ENCODE measurements at regions not wholly inside any gene's neighbourhood (a gene's known extent, or its start where the extent isn't known, plus 50 kb on each side); places are given as distances from the start of the nearest gene placed in this dataset.

DNA sequence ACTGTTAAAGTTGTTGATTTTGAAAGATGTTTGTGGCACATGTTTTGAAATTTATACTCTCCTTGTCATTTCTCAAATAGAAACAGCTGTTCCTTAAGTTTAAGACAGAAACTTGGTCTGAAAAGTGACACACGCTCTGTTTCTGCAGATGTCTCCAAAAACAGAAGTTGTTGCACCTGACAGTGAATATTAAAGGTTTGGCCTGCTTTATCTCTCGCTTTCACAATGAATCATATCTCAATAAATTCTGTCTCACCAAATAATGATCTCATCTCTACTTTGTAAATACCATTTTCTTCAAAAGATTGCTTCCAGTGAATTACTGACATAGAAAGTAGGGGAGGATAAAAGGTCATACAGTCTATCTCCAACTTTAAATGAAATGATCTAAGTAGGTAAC lies 294.9 kb upstream of the SYT4 start:
- WGBS, result 84% methylated on average over 2 of the region's 2 CpGs
- no peaks in the 10 kb centered on the region for H3K36me3 ChIP-seq (ENCODE audit: control insufficient read depth in 2 of 2, insufficient read depth in 2 of 2, low read length in 1 of 2)
- DNase-seq (ENCODE audit: low read depth in 6 of 9, low spot score in 9 of 9), result no peak
- H3K4me3 ChIP-seq (ENCODE audit: low read length in 2 of 2), result no peak overlapping the region
- no peaks in the 10 kb centered on the region for H3K4me1 ChIP-seq (ENCODE audit: control insufficient read depth in 2 of 2, insufficient read depth in 2 of 2, low read length in 2 of 2)
- no peak overlapping the region for H3K27ac ChIP-seq (ENCODE audit: low read depth in 1 of 2, low read length in 1 of 2)
- no peaks in the 10 kb centered on the region for H3K27me3 ChIP-seq (ENCODE audit: control insufficient read depth in 2 of 2, insufficient read depth in 1 of 2, low read length in 1 of 2)
- no peaks in the 10 kb centered on the region for H3K9me3 ChIP-seq (ENCODE audit: control insufficient read depth in 2 of 2, insufficient read depth in 1 of 2, low read length in 1 of 2)

DNA sequence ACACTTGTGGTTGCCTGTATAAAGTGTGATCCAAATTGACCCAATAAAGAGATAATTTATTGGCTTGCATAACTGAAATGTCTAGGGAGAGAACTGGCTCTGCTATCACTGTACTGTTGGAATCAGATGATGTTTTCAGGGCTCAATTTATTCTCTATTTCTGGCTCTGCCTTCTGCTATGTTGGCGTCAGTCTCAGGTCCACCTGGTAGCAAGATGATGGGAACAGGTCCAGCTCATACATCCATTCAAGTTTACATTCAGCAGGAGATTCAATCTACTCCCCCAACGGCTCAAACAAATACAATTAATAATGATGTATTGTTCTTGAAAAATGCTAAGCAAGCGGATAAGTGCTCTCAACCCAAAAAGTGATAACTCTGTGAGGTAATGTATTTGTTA lies 297.7 kb upstream of the SYT4 start:
- Histone ChIP-seq H3K27me3 (ENCODE audit: control insufficient read depth in 2 of 2, insufficient read depth in 1 of 2, low read length in 1 of 2) (no peaks in the 10 kb centered on the region), H3K27ac (ENCODE audit: low read depth in 1 of 2, low read length in 1 of 2) (no peak overlapping the region), H3K4me3 (ENCODE audit: low read length in 2 of 2) (no peak overlapping the region), H3K4me1 (ENCODE audit: control insufficient read depth in 2 of 2, insufficient read depth in 2 of 2, low read length in 2 of 2) (no peaks in the 10 kb centered on the region), H3K9me3 (ENCODE audit: control insufficient read depth in 2 of 2, insufficient read depth in 1 of 2, low read length in 1 of 2) (no peaks in the 10 kb centered on the region), H3K36me3 (ENCODE audit: control insufficient read depth in 2 of 2, insufficient read depth in 2 of 2, low read length in 1 of 2) (no peaks in the 10 kb centered on the region)
- WGBS, result 95% methylated on average over 3 of the region's 3 CpGs
- DNase-seq (ENCODE audit: low read depth in 6 of 9, low spot score in 9 of 9), result no peak

DNA sequence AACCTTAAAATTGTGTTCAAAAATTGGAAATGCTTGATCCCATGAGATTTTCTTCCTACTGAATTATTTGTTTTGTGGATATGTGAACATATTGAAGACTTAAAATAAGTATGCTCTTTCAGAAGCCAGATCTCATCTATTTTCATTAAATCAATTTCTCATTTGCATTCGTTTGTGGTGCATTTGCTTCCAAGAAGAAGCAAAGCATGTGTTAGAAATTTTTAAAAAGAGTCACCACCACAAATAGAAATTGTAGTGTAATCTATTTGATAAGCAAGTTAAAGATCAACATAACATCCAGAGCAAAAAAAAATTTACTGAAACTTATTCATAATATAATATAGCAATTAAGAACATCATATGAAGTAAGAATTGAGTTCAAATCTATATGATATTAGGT lies 300.9 kb upstream of the SYT4 start:
- no peak overlapping the region for H3K27ac ChIP-seq (ENCODE audit: low read depth in 1 of 2, low read length in 1 of 2)
- H3K9me3 ChIP-seq (ENCODE audit: control insufficient read depth in 2 of 2, insufficient read depth in 1 of 2, low read length in 1 of 2), result no peaks in the 10 kb centered on the region
- no peak overlapping the region for H3K4me3 ChIP-seq (ENCODE audit: low read length in 2 of 2)
- no peaks in the 10 kb centered on the region for H3K36me3 ChIP-seq (ENCODE audit: control insufficient read depth in 2 of 2, insufficient read depth in 2 of 2, low read length in 1 of 2)
- 92% methylated on average over 1 of the region's 1 CpG for WGBS
- no peaks in the 10 kb centered on the region for H3K27me3 ChIP-seq (ENCODE audit: control insufficient read depth in 2 of 2, insufficient read depth in 1 of 2, low read length in 1 of 2)
- no peak for DNase-seq (ENCODE audit: low read depth in 6 of 9, low spot score in 9 of 9)
- H3K4me1 ChIP-seq (ENCODE audit: control insufficient read depth in 2 of 2, insufficient read depth in 2 of 2, low read length in 2 of 2), result no peaks in the 10 kb centered on the region

DNA sequence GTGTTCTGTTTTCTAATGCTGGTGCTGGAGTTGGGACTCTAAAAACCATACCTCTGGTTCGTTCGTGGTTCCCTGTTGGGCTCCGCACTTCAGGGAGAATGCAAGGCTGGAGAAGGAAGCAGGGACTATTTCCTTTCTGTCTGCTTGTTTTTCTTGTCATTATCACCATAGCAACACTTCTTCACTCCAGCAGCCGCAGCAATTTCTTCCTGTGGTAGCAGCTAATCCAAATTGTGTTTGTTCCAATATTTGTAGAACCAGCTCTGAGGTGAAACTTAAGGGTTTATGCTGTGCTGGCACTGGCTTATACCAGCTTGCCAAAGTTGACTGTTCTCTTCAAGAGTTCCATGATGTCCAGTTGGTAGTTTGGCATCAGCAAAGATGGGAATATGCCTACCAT lies 301.4 kb upstream of the SYT4 start:
- Histone ChIP-seq H3K4me3 (ENCODE audit: low read length in 2 of 2) (no peak overlapping the region), H3K27ac (ENCODE audit: low read depth in 1 of 2, low read length in 1 of 2) (no peak overlapping the region), H3K4me1 (ENCODE audit: control insufficient read depth in 2 of 2, insufficient read depth in 2 of 2, low read length in 2 of 2) (no peaks in the 10 kb centered on the region), H3K9me3 (ENCODE audit: control insufficient read depth in 2 of 2, insufficient read depth in 1 of 2, low read length in 1 of 2) (no peaks in the 10 kb centered on the region), H3K27me3 (ENCODE audit: control insufficient read depth in 2 of 2, insufficient read depth in 1 of 2, low read length in 1 of 2) (no peaks in the 10 kb centered on the region), H3K36me3 (ENCODE audit: control insufficient read depth in 2 of 2, insufficient read depth in 2 of 2, low read length in 1 of 2) (no peaks in the 10 kb centered on the region)
- 61% methylated on average over 4 of the region's 4 CpGs for WGBS
- no peak for DNase-seq (ENCODE audit: low read depth in 6 of 9, low spot score in 9 of 9)

DNA sequence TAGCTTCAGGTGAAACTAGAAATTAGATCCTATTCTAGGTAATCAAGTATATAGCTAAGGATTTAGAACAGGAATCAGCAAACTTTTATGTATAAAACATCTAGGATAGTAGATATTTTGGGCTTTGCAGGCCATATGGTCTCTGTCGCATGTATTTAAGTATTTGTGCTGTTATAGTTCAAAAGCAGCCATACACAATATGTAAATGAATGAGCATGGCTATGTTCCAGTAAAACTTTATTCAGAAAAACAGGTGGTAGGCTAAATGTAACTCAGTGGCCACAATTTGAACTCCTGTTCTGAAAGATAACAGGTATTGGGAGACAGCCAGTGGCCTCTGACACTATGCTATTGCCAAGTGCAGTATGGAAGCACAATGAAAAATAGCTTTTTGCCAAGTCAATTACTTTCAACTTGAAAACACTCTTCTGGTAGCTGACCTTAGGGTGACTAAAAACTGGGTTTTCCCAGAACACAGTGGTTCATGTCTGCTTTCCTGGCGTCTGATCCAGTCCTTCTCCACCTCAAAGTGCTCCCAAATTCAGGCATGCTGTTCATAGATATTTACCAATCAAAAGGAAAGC lies 304.7 kb upstream of the SYT4 start:
- Histone ChIP-seq H3K27ac (ENCODE audit: low read depth in 1 of 2, low read length in 1 of 2) (no peak overlapping the region), H3K36me3 (ENCODE audit: control insufficient read depth in 2 of 2, insufficient read depth in 2 of 2, low read length in 1 of 2) (no peaks in the 10 kb centered on the region), H3K4me1 (ENCODE audit: control insufficient read depth in 2 of 2, insufficient read depth in 2 of 2, low read length in 2 of 2) (no peaks in the 10 kb centered on the region), H3K27me3 (ENCODE audit: control insufficient read depth in 2 of 2, insufficient read depth in 1 of 2, low read length in 1 of 2) (no peaks in the 10 kb centered on the region), H3K4me3 (ENCODE audit: low read length in 2 of 2) (no peak overlapping the region), H3K9me3 (ENCODE audit: control insufficient read depth in 2 of 2, insufficient read depth in 1 of 2, low read length in 1 of 2) (no peaks in the 10 kb centered on the region)
- no peak for DNase-seq (ENCODE audit: low read depth in 6 of 9, low spot score in 9 of 9)
- 88% methylated on average over 2 of the region's 2 CpGs for WGBS

DNA sequence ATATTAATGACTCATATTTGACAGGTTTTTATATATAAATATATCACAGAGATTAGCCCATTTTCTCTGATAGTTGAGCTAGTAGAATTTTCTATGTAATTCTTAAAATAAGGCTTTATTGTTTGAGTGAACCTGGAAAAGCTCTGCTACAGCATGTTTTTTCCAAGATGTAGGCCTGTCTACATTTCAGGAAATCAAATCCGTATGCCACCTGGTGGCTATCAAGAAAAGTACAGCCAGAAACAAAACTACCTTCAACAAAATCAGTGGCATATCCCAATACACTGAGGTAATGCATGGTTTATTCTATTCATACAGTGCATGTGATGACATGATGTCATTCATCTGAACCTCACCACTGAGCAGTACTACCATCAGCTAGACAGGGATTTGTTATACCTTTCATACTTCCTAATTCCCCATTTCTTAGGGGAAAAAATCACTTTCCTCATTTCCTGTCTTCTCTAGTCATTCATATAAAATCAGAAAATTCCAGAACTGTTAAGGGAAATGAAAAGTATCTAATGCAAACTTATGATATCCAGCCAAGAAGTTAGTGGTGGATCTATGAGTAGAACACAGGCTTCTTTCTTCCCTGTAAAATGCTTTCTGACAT lies 310.4 kb upstream of the SYT4 start:
- 0% methylated on average over 1 of the region's 1 CpG for WGBS
- Histone ChIP-seq H3K27ac (ENCODE audit: low read depth in 1 of 2, low read length in 1 of 2) (no peak overlapping the region), H3K36me3 (ENCODE audit: control insufficient read depth in 2 of 2, insufficient read depth in 2 of 2, low read length in 1 of 2) (no peaks in the 10 kb centered on the region), H3K4me3 (ENCODE audit: low read length in 2 of 2) (no peak overlapping the region), H3K4me1 (ENCODE audit: control insufficient read depth in 2 of 2, insufficient read depth in 2 of 2, low read length in 2 of 2) (no peaks in the 10 kb centered on the region), H3K9me3 (ENCODE audit: control insufficient read depth in 2 of 2, insufficient read depth in 1 of 2, low read length in 1 of 2) (no peaks in the 10 kb centered on the region), H3K27me3 (ENCODE audit: control insufficient read depth in 2 of 2, insufficient read depth in 1 of 2, low read length in 1 of 2) (no peaks in the 10 kb centered on the region)
- DNase-seq (ENCODE audit: low read depth in 6 of 9, low spot score in 9 of 9), result peak in 2 of 9 donors; percentile 6 to 28

DNA sequence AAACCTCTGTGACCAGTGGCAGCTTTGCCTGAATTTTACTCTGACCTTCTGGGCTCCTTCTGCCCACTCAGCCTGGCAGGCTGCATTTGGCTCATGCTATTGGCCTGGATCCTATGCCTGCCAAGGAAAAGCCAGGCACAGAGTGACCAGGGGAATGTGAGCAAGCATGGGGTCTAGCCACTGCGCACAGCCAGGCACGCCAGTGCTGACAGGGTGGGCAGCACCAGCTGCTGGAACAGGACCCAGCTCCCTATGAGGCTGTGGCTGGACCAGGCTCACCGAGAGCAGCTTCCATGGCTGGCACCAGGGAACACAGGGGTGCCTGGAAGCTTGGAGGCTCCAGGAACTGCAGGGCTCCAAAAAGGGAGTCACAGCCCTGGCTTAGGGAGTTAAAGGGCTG lies 311.5 kb upstream of the SYT4 start:
- no peak for DNase-seq (ENCODE audit: low read depth in 6 of 9, low spot score in 9 of 9)
- WGBS, result 97% methylated on average over 3 of the region's 3 CpGs
- H3K4me1 ChIP-seq (ENCODE audit: control insufficient read depth in 2 of 2, insufficient read depth in 2 of 2, low read length in 2 of 2), result no peaks in the 10 kb centered on the region
- no peaks in the 10 kb centered on the region for H3K27me3 ChIP-seq (ENCODE audit: control insufficient read depth in 2 of 2, insufficient read depth in 1 of 2, low read length in 1 of 2)
- no peaks in the 10 kb centered on the region for H3K9me3 ChIP-seq (ENCODE audit: control insufficient read depth in 2 of 2, insufficient read depth in 1 of 2, low read length in 1 of 2)
- no peak overlapping the region for H3K27ac ChIP-seq (ENCODE audit: low read depth in 1 of 2, low read length in 1 of 2)
- H3K36me3 ChIP-seq (ENCODE audit: control insufficient read depth in 2 of 2, insufficient read depth in 2 of 2, low read length in 1 of 2), result no peaks in the 10 kb centered on the region
- no peak overlapping the region for H3K4me3 ChIP-seq (ENCODE audit: low read length in 2 of 2)

DNA sequence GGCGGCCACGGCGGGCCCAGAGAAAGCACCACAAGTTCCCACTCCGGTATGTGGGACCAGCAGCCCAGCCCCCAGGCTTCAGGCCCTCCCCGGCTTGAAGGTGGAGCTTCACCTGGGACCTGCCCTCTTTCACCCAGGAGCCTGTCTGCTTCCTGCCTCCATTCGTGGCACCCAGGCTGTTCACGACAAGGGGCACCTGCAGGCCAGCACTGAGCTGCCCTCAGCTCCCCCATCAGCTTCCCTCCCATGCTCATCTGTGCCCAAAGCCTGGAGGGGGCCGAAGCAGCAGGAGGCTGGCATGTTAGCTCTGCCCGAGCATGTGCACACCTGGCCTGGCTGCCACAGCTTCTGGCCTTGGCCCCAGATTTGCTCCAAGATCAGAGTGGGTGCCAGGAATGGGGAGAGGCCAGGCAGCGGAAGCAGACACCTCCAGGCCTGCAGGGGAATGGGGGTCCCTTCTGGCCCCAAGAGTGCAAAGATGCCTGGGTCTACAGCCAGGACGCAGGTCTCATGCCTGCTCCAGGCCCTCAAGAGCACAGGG lies 312.4 kb upstream of the SYT4 start:
- WGBS, result 91% methylated on average over 11 of the region's 11 CpGs
- no peaks in the 10 kb centered on the region for H3K27me3 ChIP-seq (ENCODE audit: control insufficient read depth in 2 of 2, insufficient read depth in 1 of 2, low read length in 1 of 2)

DNA sequence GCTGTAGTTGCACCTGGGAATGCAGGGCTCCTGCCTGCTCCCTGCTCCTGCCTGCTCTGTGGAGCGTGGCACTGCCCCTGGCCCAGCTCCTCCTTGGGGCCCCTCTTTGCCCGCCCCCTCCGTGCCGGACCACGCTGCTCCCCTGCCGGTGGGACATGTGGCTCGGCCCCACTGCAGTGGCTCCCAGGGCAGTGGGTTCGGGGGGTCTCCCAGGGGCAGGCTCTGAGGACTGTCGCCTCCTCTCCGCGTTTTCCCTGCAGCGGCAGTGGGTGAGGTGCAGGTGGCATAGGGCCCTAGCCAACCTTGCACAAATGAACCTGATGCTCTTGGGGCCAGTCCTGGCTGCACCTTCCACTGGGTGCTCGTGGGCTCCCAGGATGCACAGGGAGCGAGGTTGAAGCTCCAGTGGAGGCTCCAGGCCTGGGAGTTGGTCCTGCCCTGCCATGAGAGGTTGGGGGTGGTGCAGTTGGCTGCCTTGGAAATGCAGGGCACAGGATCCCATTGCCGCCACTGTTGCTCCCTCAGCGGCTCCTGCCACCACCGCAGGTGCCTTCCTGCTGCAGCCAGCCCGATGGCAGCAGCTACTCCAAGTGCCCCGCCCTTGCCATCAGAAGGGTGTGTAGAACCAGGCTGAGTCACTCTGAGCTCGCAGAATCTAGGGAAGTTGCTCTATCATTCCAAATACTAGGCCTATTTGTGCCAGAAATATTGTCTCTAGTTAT lies 313.1 kb upstream of the SYT4 start:
- H3K27ac ChIP-seq (ENCODE audit: low read depth in 1 of 2, low read length in 1 of 2), result no peak overlapping the region
- 94% methylated on average over 20 of the region's 20 CpGs for WGBS
- H3K4me3 ChIP-seq (ENCODE audit: low read length in 2 of 2), result no peak overlapping the region

More for the DNA sequence above, 312.4 kb upstream of the SYT4 start:
- Histone ChIP-seq H3K4me1 (ENCODE audit: control insufficient read depth in 2 of 2, insufficient read depth in 2 of 2, low read length in 2 of 2) (no peaks in the 10 kb centered on the region), H3K9me3 (ENCODE audit: control insufficient read depth in 2 of 2, insufficient read depth in 1 of 2, low read length in 1 of 2) (no peaks in the 10 kb centered on the region), H3K36me3 (ENCODE audit: control insufficient read depth in 2 of 2, insufficient read depth in 2 of 2, low read length in 1 of 2) (no peaks in the 10 kb centered on the region), H3K27ac (ENCODE audit: low read depth in 1 of 2, low read length in 1 of 2) (no peak overlapping the region), H3K4me3 (ENCODE audit: low read length in 2 of 2) (no peak overlapping the region)
- DNase-seq (ENCODE audit: low read depth in 6 of 9, low spot score in 9 of 9), result no peak

More for the DNA sequence above, 313.1 kb upstream of the SYT4 start:
- DNase-seq (ENCODE audit: low read depth in 6 of 9, low spot score in 9 of 9), result no peak
- H3K27me3 ChIP-seq (ENCODE audit: control insufficient read depth in 2 of 2, insufficient read depth in 1 of 2, low read length in 1 of 2), result no peaks in the 10 kb centered on the region
- H3K36me3 ChIP-seq (ENCODE audit: control insufficient read depth in 2 of 2, insufficient read depth in 2 of 2, low read length in 1 of 2), result no peaks in the 10 kb centered on the region
- no peaks in the 10 kb centered on the region for H3K4me1 ChIP-seq (ENCODE audit: control insufficient read depth in 2 of 2, insufficient read depth in 2 of 2, low read length in 2 of 2)
- no peaks in the 10 kb centered on the region for H3K9me3 ChIP-seq (ENCODE audit: control insufficient read depth in 2 of 2, insufficient read depth in 1 of 2, low read length in 1 of 2)
